Hepatocyte (in vitro differentiated cells): ENCODE measurements at regions not wholly inside any gene's neighbourhood (a gene's known extent, or its start where the extent isn't known, plus 50 kb on each side); places are given as distances from the start of the nearest gene placed in this dataset.

Experiments
- DNase-seq: peaks from one replicate; pipeline ENCODE4 v3.0.0-alpha.2; 2016; ENCODE audit warnings: low spot score
- H2AFZ ChIP-seq: fragments of 200-600 bp; sonication (generic); 2 replicates; pipeline ENCODE4 v1.6.0; 2016; ENCODE audit warnings: antibody characterized with exemption, mild to moderate bottlenecking
- H3K27ac ChIP-seq: fragments of 200-600 bp; sonication (generic); 2 replicates; pipeline ENCODE4 v1.5.1; 2016; ENCODE audit warnings: mild to moderate bottlenecking
- H3K27me3 ChIP-seq: fragments of 200-600 bp; sonication (generic); 2 replicates; pipeline ENCODE4 v1.6.1; 2016
- H3K36me3 ChIP-seq: fragments of 200-600 bp; sonication (generic); replicated peaks from 2 replicates; pipeline ENCODE4 v1.5.1; 2016; ENCODE audit warnings: low read depth; ENCODE audit not compliant: insufficient read depth
- H3K4me1 ChIP-seq: fragments of 200-600 bp; sonication (generic); 2 replicates; pipeline ENCODE4 v1.5.1; 2016; ENCODE audit warnings: mild to moderate bottlenecking, moderate library complexity; ENCODE audit not compliant: insufficient read depth
- H3K4me2 ChIP-seq: fragments of 200-600 bp; sonication (generic); 2 replicates; pipeline ENCODE4 v1.6.0; 2016
- H3K4me3 ChIP-seq: fragments of 200-600 bp; sonication (generic); 2 replicates; pipeline ENCODE4 v1.5.1; 2016; ENCODE audit warnings: mild to moderate bottlenecking
- H3K79me2 ChIP-seq: fragments of 200-600 bp; sonication (generic); 2 replicates; pipeline ENCODE4 v1.6.0; 2017; ENCODE audit warnings: mild to moderate bottlenecking
- H3K9me2 ChIP-seq: fragments of 200-600 bp; sonication (generic); replicated peaks from 2 replicates; pipeline ENCODE4 v1.6.0; 2017; ENCODE audit warnings: mild to moderate bottlenecking; ENCODE audit not compliant: insufficient read depth
- H3K9me3 ChIP-seq: fragments of 200-600 bp; sonication (generic); 2 replicates; pipeline ENCODE4 v1.5.1; 2016; ENCODE audit warnings: low read depth, mild to moderate bottlenecking
- H4K20me1 ChIP-seq: fragments of 200-600 bp; sonication (generic); 2 replicates; pipeline ENCODE4 v1.6.0; 2016; ENCODE audit warnings: mild to moderate bottlenecking; ENCODE audit not compliant: insufficient read depth, poor library complexity, severe bottlenecking
- EZH2 ChIP-seq: fragments of 200-600 bp; sonication (generic); IDR thresholded peaks from 2 replicates; pipeline ENCODE4 v1.6.1; 2016; ENCODE audit warnings: antibody characterized with exemption, mild to moderate bottlenecking, borderline replicate concordance
- EZH2phosphoT487 ChIP-seq: fragments of 200-600 bp; sonication (generic); IDR thresholded peaks from one replicate; pipeline ENCODE4 v1.6.1; 2018; ENCODE audit warnings: antibody characterized with exemption, mild to moderate bottlenecking, low read depth, moderate library complexity; ENCODE audit not compliant: unreplicated experiment, severe bottlenecking
- WGBS: methylation state at CpG from one replicate; pipeline ENCODE4 v1.1.6; 2016; ENCODE audit warnings: low lambda C conversion rate; ENCODE audit errors: missing lambda C conversion rate; 5-methylcytosine and 5-hydroxymethylcytosine counted together
- TF ChIP-seq, protein P1 (sequence below): fragments of 200-600 bp; sonication (generic); IDR thresholded peaks from 2 replicates; pipeline ENCODE4 v1.5.1; 2016; ENCODE audit warnings: antibody characterized with exemption, mild to moderate bottlenecking; ENCODE audit not compliant: poor library complexity

DNA sequence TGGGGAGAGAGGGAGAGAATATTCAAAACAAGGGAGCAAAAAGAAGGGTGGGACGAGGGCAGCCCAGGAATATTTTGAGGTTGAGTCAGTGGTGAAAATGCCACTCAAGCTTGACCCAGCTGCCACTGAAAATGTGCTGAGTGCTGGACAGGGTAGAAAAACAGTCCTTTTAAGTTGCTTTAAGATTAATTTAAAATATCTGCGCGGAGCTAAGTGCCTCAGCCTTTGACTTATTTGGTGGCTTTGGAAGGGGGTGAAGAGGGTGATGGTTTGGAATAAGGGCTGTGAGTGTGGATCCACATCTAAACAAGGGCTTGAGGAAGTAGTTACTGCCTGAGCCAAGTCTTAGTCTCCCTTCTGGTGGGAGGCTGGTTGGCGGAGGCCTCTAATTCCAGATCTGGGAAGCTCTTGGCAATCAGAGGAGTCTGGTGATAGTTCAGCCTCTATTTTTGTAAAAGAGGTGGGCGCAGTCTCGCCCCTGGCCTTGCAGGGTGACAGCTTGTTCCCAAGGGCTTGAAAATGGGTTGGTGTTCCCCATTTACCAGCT is 280.8 kb upstream of the ROPN1 start:
- WGBS, result 92% methylated on average over 6 of the region's 6 CpGs
- Histone ChIP-seq H3K27ac (no peak overlapping the region), H3K27me3 (no peaks in the 10 kb centered on the region), H2AFZ (no peak overlapping the region), H3K4me2 (no peak overlapping the region), H4K20me1 (no peaks in the 10 kb centered on the region), H3K4me1 (no peaks in the 10 kb centered on the region), H3K79me2 (no peaks in the 10 kb centered on the region), H3K36me3 (no peaks in the 10 kb centered on the region), H3K9me3 (no peaks in the 10 kb centered on the region), H3K4me3 (no peak overlapping the region), H3K9me2 (no peaks in the 10 kb centered on the region)
- TF ChIP-seq, protein P1, sequence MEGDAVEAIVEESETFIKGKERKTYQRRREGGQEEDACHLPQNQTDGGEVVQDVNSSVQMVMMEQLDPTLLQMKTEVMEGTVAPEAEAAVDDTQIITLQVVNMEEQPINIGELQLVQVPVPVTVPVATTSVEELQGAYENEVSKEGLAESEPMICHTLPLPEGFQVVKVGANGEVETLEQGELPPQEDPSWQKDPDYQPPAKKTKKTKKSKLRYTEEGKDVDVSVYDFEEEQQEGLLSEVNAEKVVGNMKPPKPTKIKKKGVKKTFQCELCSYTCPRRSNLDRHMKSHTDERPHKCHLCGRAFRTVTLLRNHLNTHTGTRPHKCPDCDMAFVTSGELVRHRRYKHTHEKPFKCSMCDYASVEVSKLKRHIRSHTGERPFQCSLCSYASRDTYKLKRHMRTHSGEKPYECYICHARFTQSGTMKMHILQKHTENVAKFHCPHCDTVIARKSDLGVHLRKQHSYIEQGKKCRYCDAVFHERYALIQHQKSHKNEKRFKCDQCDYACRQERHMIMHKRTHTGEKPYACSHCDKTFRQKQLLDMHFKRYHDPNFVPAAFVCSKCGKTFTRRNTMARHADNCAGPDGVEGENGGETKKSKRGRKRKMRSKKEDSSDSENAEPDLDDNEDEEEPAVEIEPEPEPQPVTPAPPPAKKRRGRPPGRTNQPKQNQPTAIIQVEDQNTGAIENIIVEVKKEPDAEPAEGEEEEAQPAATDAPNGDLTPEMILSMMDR, result no peak
- TF ChIP-seq EZH2phosphoT487, result no peak
- no peak for TF ChIP-seq EZH2
- DNase-seq, result no peak

DNA sequence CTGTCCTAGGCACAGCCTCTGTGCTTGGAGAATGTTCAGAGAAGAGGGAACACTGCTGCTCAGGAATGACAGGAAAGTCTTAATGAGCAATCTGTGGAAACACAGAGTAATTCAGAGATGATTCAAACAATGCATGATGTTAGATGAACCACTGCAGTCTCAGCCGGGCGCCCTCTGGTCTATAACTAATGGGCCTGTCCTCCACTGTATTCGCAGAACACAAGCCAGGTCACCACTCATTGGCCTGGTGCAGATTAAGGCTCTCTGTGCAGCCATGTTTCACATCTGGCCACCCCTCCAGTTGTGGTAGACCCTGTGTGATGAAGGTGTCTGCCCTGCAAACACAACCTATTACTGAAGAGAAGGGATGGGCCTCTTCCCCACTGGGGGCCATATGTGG is 281.7 kb upstream of the ROPN1 start:
- Histone ChIP-seq H3K9me3 (no peaks in the 10 kb centered on the region), H3K9me2 (no peaks in the 10 kb centered on the region), H2AFZ (no peak overlapping the region), H3K36me3 (no peaks in the 10 kb centered on the region), H3K4me1 (no peaks in the 10 kb centered on the region), H3K27ac (no peak overlapping the region), H3K4me2 (no peak overlapping the region), H3K79me2 (no peaks in the 10 kb centered on the region), H4K20me1 (no peaks in the 10 kb centered on the region), H3K27me3 (no peaks in the 10 kb centered on the region), H3K4me3 (no peak overlapping the region)
- DNase-seq, result no peak
- TF ChIP-seq EZH2 (no peak), EZH2phosphoT487 (no peak)
- TF ChIP-seq, protein P1, result no peak
- 98% methylated on average over 3 of the region's 3 CpGs for WGBS

- no peaks in the 10 kb centered on the region for H3K27me3 ChIP-seq
- no peaks in the 10 kb centered on the region for H3K4me1 ChIP-seq
Observed at GRCh38 chr3:124274051-124274450, 282.1 kb upstream of the ROPN1 start.

More at GRCh38 chr3:124274051-124274450, 282.1 kb upstream of the ROPN1 start:
- TF ChIP-seq EZH2 (no peak), EZH2phosphoT487 (no peak)
- TF ChIP-seq, protein P1, result no peak
- no peaks in the 10 kb centered on the region for H3K79me2 ChIP-seq
- no peak overlapping the region for H2AFZ ChIP-seq
- DNase-seq, result no peak
- no peaks in the 10 kb centered on the region for H4K20me1 ChIP-seq
- H3K9me2 ChIP-seq, result no peaks in the 10 kb centered on the region
- H3K9me3 ChIP-seq, result no peaks in the 10 kb centered on the region
- no peak overlapping the region for H3K4me3 ChIP-seq
- H3K36me3 ChIP-seq, result no peaks in the 10 kb centered on the region
- WGBS, result 98% methylated on average over 8 of the region's 8 CpGs
- H3K27ac ChIP-seq, result no peak overlapping the region
- H3K4me2 ChIP-seq, result no peak overlapping the region
